CD14-positive monocyte (primary cell): ENCODE measurements at regions not wholly inside any gene's neighbourhood (a gene's known extent, or its start where the extent isn't known, plus 50 kb on each side); places are given as distances from the start of the nearest gene placed in this dataset.

Experiments
- DNase-seq, 3 donors: peaks; one replicate each; pipeline ENCODE4 v3.0.0-alpha.2; 2011 to 2022
- H2AFZ ChIP-seq: 2 replicates; pipeline ENCODE4 v1.6.0; 2012; ENCODE audit warnings: mild to moderate bottlenecking, low read depth, low read length, inconsistent platforms; ENCODE audit not compliant: insufficient read depth, poor library complexity, severe bottlenecking
- H3K27ac ChIP-seq, 2 donors: 1 replicate in 1 of 2; 2 replicates in 1 of 2; pipeline ENCODE4 v1.5.1; 2012 to 2013; ENCODE audit warnings: low read length in 2 of 2, control low read depth in 1 of 2, inconsistent platforms in 1 of 2, low read depth in 1 of 2, mild to moderate bottlenecking in 1 of 2
- H3K27me3 ChIP-seq, 2 donors: one replicate each; pipeline versions ENCODE4 v1.6.0 to v1.6.1; 2011 to 2013; ENCODE audit warnings: low read length in 2 of 2; ENCODE audit not compliant: control insufficient read depth in 2 of 2, insufficient read depth in 2 of 2
- H3K36me3 ChIP-seq, 2 donors: replicated peaks in 1 of 2; 1 replicate in 1 of 2; 2 replicates in 1 of 2; pipeline versions ENCODE4 v1.5.1 to v1.6.1; 2012 to 2013; ENCODE audit warnings: low read length in 2 of 2, control low read depth in 1 of 2, inconsistent platforms in 1 of 2, mild to moderate bottlenecking in 1 of 2; ENCODE audit not compliant: insufficient read depth in 2 of 2, control insufficient read depth in 1 of 2
- H3K4me1 ChIP-seq, 2 donors: 1 replicate in 1 of 2; 2 replicates in 1 of 2; pipeline versions ENCODE4 v1.5.1 to v1.6.1; 2012 to 2013; ENCODE audit warnings: low read length in 2 of 2, control low read depth in 1 of 2, inconsistent platforms in 1 of 2, mild to moderate bottlenecking in 1 of 2, moderate library complexity in 1 of 2; ENCODE audit not compliant: insufficient read depth in 2 of 2, control insufficient read depth in 1 of 2
- H3K4me2 ChIP-seq: replicated peaks from 2 replicates; pipeline ENCODE3; 2012; ENCODE audit warnings: low read length, moderate library complexity, mild to moderate bottlenecking; ENCODE audit not compliant: poor library complexity, severe bottlenecking; ENCODE audit errors: extremely low read depth
- H3K4me3 ChIP-seq, 3 experiments: fragments of 200-600 bp in 1 of 3; sonication (generic) in 1 of 3; replicated peaks in 1 of 3; 1 replicate in 2 of 3; 2 replicates in 1 of 3; pipeline ENCODE4 v1.5.1; 2011 to 2013; ENCODE audit warnings: low read length in 3 of 3, mild to moderate bottlenecking in 3 of 3, control low read depth in 2 of 3, low read depth in 2 of 3, inconsistent platforms in 1 of 3, moderate library complexity in 1 of 3
- H3K79me2 ChIP-seq: 2 replicates; pipeline ENCODE4 v1.6.0; 2012; ENCODE audit warnings: mild to moderate bottlenecking, control low read depth, inconsistent platforms, low read length, moderate library complexity; ENCODE audit not compliant: insufficient read depth
- H3K9ac ChIP-seq: 2 replicates; pipeline ENCODE4 v1.6.0; 2017; ENCODE audit warnings: low read length, mild to moderate bottlenecking; ENCODE audit not compliant: insufficient read depth, poor library complexity, severe bottlenecking
- H3K9me3 ChIP-seq, 2 donors: replicated peaks in 1 of 2; 1 replicate in 1 of 2; 2 replicates in 1 of 2; pipeline versions ENCODE4 v1.5.1 to v1.6.1; 2012 to 2013; ENCODE audit warnings: low read length in 2 of 2, control low read depth in 1 of 2; ENCODE audit not compliant: control insufficient read depth in 1 of 2, insufficient read depth in 1 of 2
- H4K20me1 ChIP-seq: 2 replicates; pipeline ENCODE4 v1.6.0; 2012; ENCODE audit warnings: mild to moderate bottlenecking, low read length, control low read depth, moderate library complexity; ENCODE audit not compliant: insufficient read depth
- H3K27ac Mint-ChIP-seq, 7 donors: one replicate each; pipeline ENCODE4 v1.8.0; 2020; ENCODE audit warnings: mild to moderate bottlenecking in 7 of 7, mixed read lengths in 7 of 7, moderate library complexity in 6 of 7, inconsistent platforms in 2 of 7
- H3K27me3 Mint-ChIP-seq, 3 donors: one replicate each; pipeline ENCODE4 v1.8.0; 2021 to 2022; ENCODE audit warnings: low read depth in 3 of 3, mild to moderate bottlenecking in 3 of 3, mixed read lengths in 3 of 3, moderate library complexity in 3 of 3, inconsistent platforms in 1 of 3
- H3K36me3 Mint-ChIP-seq, 2 donors: one replicate each; pipeline ENCODE4 v1.8.0; 2020; ENCODE audit warnings: mixed read lengths in 2 of 2, inconsistent platforms in 1 of 2, mild to moderate bottlenecking in 1 of 2
- H3K4me1 Mint-ChIP-seq: one replicate; pipeline ENCODE4 v1.8.0; 2020; ENCODE audit warnings: mild to moderate bottlenecking, mixed read lengths
- H3K4me3 Mint-ChIP-seq, 2 donors: one replicate each; pipeline ENCODE4 v1.8.0; 2020; ENCODE audit warnings: mild to moderate bottlenecking in 2 of 2, mixed read lengths in 2 of 2, moderate library complexity in 1 of 2
- H3K9me3 Mint-ChIP-seq, 7 donors: one replicate each; pipeline ENCODE4 v1.8.0; 2020 to 2022; ENCODE audit warnings: mixed read lengths in 7 of 7, mild to moderate bottlenecking in 6 of 7, moderate library complexity in 6 of 7, inconsistent platforms in 2 of 7
- WGBS: methylation state at CpG from one replicate; pipeline ENCODE4 v1.1.5; 2013; ENCODE audit warnings: missing lambda C conversion rate; ENCODE audit not compliant: insufficient coverage; 5-methylcytosine and 5-hydroxymethylcytosine counted together
- intact Hi-C, 2 donors: fragments of 100-400 bp; cut with micrococcal nuclease; formaldehyde crosslinking; loops; one replicate each; pipeline versions ENCODE4 v1.15.0 to v1.15.1; 2023
- TF ChIP-seq, protein P1 (sequence below): fragments of 200-600 bp; IDR thresholded peaks from one replicate; pipeline ENCODE4 v1.8.0; 2022; ENCODE audit warnings: antibody characterized with exemption, mild to moderate bottlenecking

DNA sequence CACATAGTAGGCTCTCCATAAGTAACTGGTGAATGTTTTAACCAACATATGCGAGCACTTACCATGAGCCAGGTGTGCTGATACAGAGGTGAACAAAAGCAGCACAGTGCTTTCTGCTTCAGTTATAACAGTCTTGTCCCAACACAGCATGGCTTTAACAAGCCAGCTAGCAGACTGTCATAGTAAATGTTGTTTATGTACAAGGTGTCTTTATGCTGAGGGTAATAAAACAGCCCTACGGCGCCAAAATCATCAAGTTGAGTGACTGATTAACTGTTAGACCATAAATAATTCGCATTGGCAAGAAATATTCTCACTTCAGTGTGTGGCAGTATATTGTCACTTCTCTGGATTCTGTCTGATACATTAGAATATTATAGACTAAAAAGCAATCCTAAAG, 646.0 kb upstream of the CFAP20DC start:
- no peak overlapping the region for H2AFZ ChIP-seq
- H3K4me2 ChIP-seq, result no peak overlapping the region
- intact Hi-C loops, result no loop called here
- no peaks in the 10 kb centered on the region for H3K9me3 ChIP-seq
- H3K36me3 Mint-ChIP-seq, result no peaks in the 10 kb centered on the region
- H3K9me3 Mint-ChIP-seq, result peaks cover 0 to 5% (median 1%) of the 10 kb centered on the region in 7 donors
- H3K4me3 Mint-ChIP-seq, result no peak overlapping the region
- peaks cover 16% of the 10 kb centered on the region for H3K4me1 Mint-ChIP-seq
- no peaks in the 10 kb centered on the region for H3K79me2 ChIP-seq
- TF ChIP-seq, protein P1, sequence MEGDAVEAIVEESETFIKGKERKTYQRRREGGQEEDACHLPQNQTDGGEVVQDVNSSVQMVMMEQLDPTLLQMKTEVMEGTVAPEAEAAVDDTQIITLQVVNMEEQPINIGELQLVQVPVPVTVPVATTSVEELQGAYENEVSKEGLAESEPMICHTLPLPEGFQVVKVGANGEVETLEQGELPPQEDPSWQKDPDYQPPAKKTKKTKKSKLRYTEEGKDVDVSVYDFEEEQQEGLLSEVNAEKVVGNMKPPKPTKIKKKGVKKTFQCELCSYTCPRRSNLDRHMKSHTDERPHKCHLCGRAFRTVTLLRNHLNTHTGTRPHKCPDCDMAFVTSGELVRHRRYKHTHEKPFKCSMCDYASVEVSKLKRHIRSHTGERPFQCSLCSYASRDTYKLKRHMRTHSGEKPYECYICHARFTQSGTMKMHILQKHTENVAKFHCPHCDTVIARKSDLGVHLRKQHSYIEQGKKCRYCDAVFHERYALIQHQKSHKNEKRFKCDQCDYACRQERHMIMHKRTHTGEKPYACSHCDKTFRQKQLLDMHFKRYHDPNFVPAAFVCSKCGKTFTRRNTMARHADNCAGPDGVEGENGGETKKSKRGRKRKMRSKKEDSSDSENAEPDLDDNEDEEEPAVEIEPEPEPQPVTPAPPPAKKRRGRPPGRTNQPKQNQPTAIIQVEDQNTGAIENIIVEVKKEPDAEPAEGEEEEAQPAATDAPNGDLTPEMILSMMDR, result no peak
- no peaks in the 10 kb centered on the region for H4K20me1 ChIP-seq
- H3K27ac ChIP-seq, result no peak overlapping the region
- peaks cover 3 to 15% of the 10 kb centered on the region in 2 donors for H3K4me1 ChIP-seq
- no peaks in the 10 kb centered on the region for H3K36me3 ChIP-seq
- no peak for DNase-seq
- WGBS, result 100% methylated on average over 2 of the region's 4 CpGs
- H3K27me3 Mint-ChIP-seq, result peaks cover 0 to 3% (median 1%) of the 10 kb centered on the region in 3 donors
- no peaks in the 10 kb centered on the region for H3K27me3 ChIP-seq
- no peak overlapping the region for H3K27ac Mint-ChIP-seq
- no peak overlapping the region for H3K4me3 ChIP-seq
- no peak overlapping the region for H3K9ac ChIP-seq

GRCh38 chr3:59692117-59692516, 642.3 kb upstream of the CFAP20DC start:
- no peaks in the 10 kb centered on the region for H3K36me3 Mint-ChIP-seq
- Histone ChIP-seq H3K4me3 (no peak overlapping the region), H3K9ac (no peak overlapping the region), H3K27ac (no peak overlapping the region), H3K4me1 (peaks cover 3 to 15% of the 10 kb centered on the region in 2 donors), H4K20me1 (no peaks in the 10 kb centered on the region), H3K36me3 (no peaks in the 10 kb centered on the region), H3K9me3 (no peaks in the 10 kb centered on the region), H3K4me2 (no peak overlapping the region), H3K27me3 (no peaks in the 10 kb centered on the region), H2AFZ (no peak overlapping the region), H3K79me2 (no peaks in the 10 kb centered on the region)
- peaks cover 0 to 1% (median 1%) of the 10 kb centered on the region in 3 donors for H3K27me3 Mint-ChIP-seq
- no peak overlapping the region for H3K4me3 Mint-ChIP-seq
- WGBS, result 0% methylated on average over 1 of the region's 3 CpGs
- peak overlapping the region in 4 of 7 donors; percentile 5 to 82 (median 76) for H3K27ac Mint-ChIP-seq
- DNase-seq, result peak in 2 of 3 donors; percentile 2 to 18
- TF ChIP-seq, protein P1, result no peak
- intact Hi-C loops, result no loop called here
- H3K9me3 Mint-ChIP-seq, result peaks cover 0 to 5% (median 0%) of the 10 kb centered on the region in 7 donors
- H3K4me1 Mint-ChIP-seq, result peaks cover 16% of the 10 kb centered on the region
